A549 (cell line): ENCODE measurements at regions not wholly inside any gene's neighbourhood (a gene's known extent, or its start where the extent isn't known, plus 50 kb on each side); places are given as distances from the start of the nearest gene placed in this dataset.
A peak's percentile ranks its signal among the peaks of the same experiment; 100 is the strongest.

Experiments used
- ATAC-seq, 2 experiments: fragments of 200-7000 bp in 1 of 2; fragments of >200 bp in 1 of 2; cut with Nextera tagmentation in 1 of 2; cut with Tn5 transposase in 1 of 2; 3 replicates each; pipeline versions ENCODE4 v1.8.0 to v1.9.1; 2018 to 2020; ENCODE audit warnings: mild to moderate bottlenecking in 1 of 2, moderate library complexity in 1 of 2
- CTCF ChIA-PET: fragments of 300-600 bp; sonication (Branson Sonifier 250); formaldehyde crosslinking; extraction: SDS; loops from one replicate; lab custom pipeline; 2021; ENCODE audit warnings: antibody characterized with exemption, inconsistent platforms; lab: Yijun Ruan, JAX
- POLR2A ChIA-PET: fragments of 350-600 bp; formaldehyde crosslinking; extraction: SDS; loops from one replicate; lab custom pipeline; 2021; ENCODE audit warnings: antibody characterized with exemption, inconsistent platforms; lab: Yijun Ruan, JAX
- DNase-seq, 2 experiments: peaks; one replicate each; pipeline versions ENCODE4 v3.0.0 to v3.0.0-alpha.2; 2011 to 2016; ENCODE audit warnings: low read depth in 1 of 2, low spot score in 1 of 2
- FAIRE-seq: peaks from 2 replicates; lab custom pipeline; 2011; peaks lifted over from hg19 to GRCh38; lab: Jason Lieb, UNC
- H3K27ac ChIP-seq, 2 experiments: fragments of >200 bp; sonication (Bioruptor Twin); formaldehyde crosslinking; 3 replicates each; pipeline ENCODE4 v1.5.1; 2016 to 2017
- H3K4me1 ChIP-seq: fragments of >200 bp; sonication (Bioruptor Twin); formaldehyde crosslinking; 3 replicates; pipeline ENCODE4 v1.6.1; 2016
- H3K4me2 ChIP-seq: fragments of >200 bp; sonication (Bioruptor Twin); formaldehyde crosslinking; 3 replicates; pipeline ENCODE4 v1.6.1; 2016
- H3K4me3 ChIP-seq: fragments of >200 bp; sonication (Bioruptor Twin); formaldehyde crosslinking; 3 replicates; pipeline ENCODE4 v1.5.1; 2016
- H3K9me3 ChIP-seq: fragments of >200 bp; sonication (Bioruptor Twin); formaldehyde crosslinking; 3 replicates; pipeline ENCODE4 v1.6.1; 2016
- BHLHE40 ChIP-seq: IDR thresholded peaks from 2 replicates; pipeline ENCODE4 v1.6.1; 2012; ENCODE audit warnings: low read depth, low read length, inconsistent platforms
- CBX8 ChIP-seq: fragments of 200-600 bp; sonication (generic); IDR thresholded peaks from 2 replicates; pipeline ENCODE4 v1.6.1; 2016
- CEBPB ChIP-seq, 2 experiments: fragments of >200 bp in 1 of 2; sonication (Bioruptor Twin) in 1 of 2; formaldehyde crosslinking in 1 of 2; IDR thresholded peaks; 2 replicates each; pipeline ENCODE4 v1.6.1; 2012 to 2016
- HDAC2 ChIP-seq: fragments of 200-600 bp; sonication (generic); IDR thresholded peaks from 2 replicates; pipeline ENCODE4 v1.6.1; 2016
- JUN ChIP-seq, 2 experiments: fragments of >200 bp; sonication (Bioruptor Twin); formaldehyde crosslinking; IDR thresholded peaks; 2 replicates in 1 of 2; 3 replicates in 1 of 2; pipeline ENCODE4 v1.6.1; 2016 to 2017
- JUNB ChIP-seq: fragments of >200 bp; sonication (Bioruptor Twin); formaldehyde crosslinking; IDR thresholded peaks from 2 replicates; pipeline ENCODE4 v1.6.1; 2016
- MAFK ChIP-seq: fragments of 450-650 bp; IDR thresholded peaks from 2 replicates; pipeline ENCODE4 v1.6.1; 2014; ENCODE audit not compliant: partially characterized antibody
- MYC ChIP-seq: IDR thresholded peaks from 2 replicates; pipeline ENCODE4 v1.6.1; 2012; ENCODE audit warnings: mild to moderate bottlenecking, inconsistent platforms, low read length, improper control_type of control experiment, borderline replicate concordance
- NFE2L2 ChIP-seq: fragments of 150-350 bp; conservative IDR thresholded peaks from 2 replicates; pipeline ENCODE4 v1.6.1; 2014; ENCODE audit warnings: low read length
- PHF8 ChIP-seq: fragments of 200-600 bp; sonication (generic); IDR thresholded peaks from 2 replicates; pipeline ENCODE4 v1.6.1; 2016; ENCODE audit warnings: low read depth, mild to moderate bottlenecking, antibody characterized with exemption, moderate library complexity, borderline replicate concordance
- POLR2A ChIP-seq: IDR thresholded peaks from 2 replicates; pipeline ENCODE4 v1.6.1; 2012; ENCODE audit warnings: mild to moderate bottlenecking, low read length
- RAD21 ChIP-seq, 2 experiments: fragments of >200 bp in 1 of 2; sonication (Bioruptor Twin) in 1 of 2; formaldehyde crosslinking in 1 of 2; IDR thresholded peaks in 1 of 2; conservative IDR thresholded peaks in 1 of 2; 2 replicates in 1 of 2; 3 replicates in 1 of 2; pipeline ENCODE4 v1.6.1; 2012 to 2018; ENCODE audit warnings: inconsistent platforms in 1 of 2
- RFX5 ChIP-seq: fragments of 450-650 bp; IDR thresholded peaks from 2 replicates; pipeline ENCODE4 v1.7.1; 2014; ENCODE audit warnings: antibody characterized with exemption, mild to moderate bottlenecking, moderate library complexity
- TP53 ChIP-seq: fragments of 250-450 bp; sonication (Bioruptor Pico); IDR thresholded peaks from 2 replicates; pipeline ENCODE4 v1.5.0; 2021; ENCODE audit warnings: mild to moderate bottlenecking, moderate library complexity
- ZFP36 ChIP-seq: fragments of 450-650 bp; IDR thresholded peaks from 2 replicates; pipeline ENCODE4 v1.6.1; 2014; ENCODE audit warnings: borderline replicate concordance; ENCODE audit not compliant: partially characterized antibody
- ZNF302 ChIP-seq: fragments of 250-450 bp; sonication (Bioruptor Pico); IDR thresholded peaks from 2 replicates; pipeline ENCODE4 v1.9.0; 2021; ENCODE audit warnings: inconsistent platforms, mild to moderate bottlenecking, moderate library complexity
- WGBS: methylation state at CpG from one replicate; pipeline ENCODE4 v1.1.6; 2017; ENCODE audit errors: missing lambda C conversion rate; 5-methylcytosine and 5-hydroxymethylcytosine counted together
- TF ChIP-seq, protein P1 (sequence below): fragments of >200 bp; sonication (Bioruptor Twin); formaldehyde crosslinking; IDR thresholded peaks from 3 replicates; pipeline ENCODE4 v1.5.1; 2016
- TF ChIP-seq, protein P2 (sequence below): IDR thresholded peaks from 2 replicates; pipeline ENCODE4 v1.6.1; 2012; ENCODE audit warnings: low read depth, borderline replicate concordance
- TF ChIP-seq, protein P3 (sequence below): fragments of 250-450 bp; sonication (Bioruptor Pico); IDR thresholded peaks from 2 replicates; pipeline ENCODE4 v1.5.0; 2020; ENCODE audit warnings: low read depth, mild to moderate bottlenecking, moderate library complexity
- TF ChIP-seq, protein P4 (sequence below): fragments of 450-650 bp; IDR thresholded peaks from 2 replicates; pipeline ENCODE4 v1.6.1; 2014; ENCODE audit warnings: antibody characterized with exemption
- TF ChIP-seq, protein P5 (sequence below): fragments of >200 bp; sonication (Bioruptor Twin); formaldehyde crosslinking; IDR thresholded peaks from 3 replicates; pipeline ENCODE4 v1.6.1; 2016
- TF ChIP-seq, protein P6 (sequence below): fragments of 250-450 bp; sonication (Bioruptor Pico); IDR thresholded peaks from 2 replicates; pipeline ENCODE4 v1.5.0; 2021; ENCODE audit warnings: mild to moderate bottlenecking, moderate library complexity, borderline replicate concordance

DNA sequence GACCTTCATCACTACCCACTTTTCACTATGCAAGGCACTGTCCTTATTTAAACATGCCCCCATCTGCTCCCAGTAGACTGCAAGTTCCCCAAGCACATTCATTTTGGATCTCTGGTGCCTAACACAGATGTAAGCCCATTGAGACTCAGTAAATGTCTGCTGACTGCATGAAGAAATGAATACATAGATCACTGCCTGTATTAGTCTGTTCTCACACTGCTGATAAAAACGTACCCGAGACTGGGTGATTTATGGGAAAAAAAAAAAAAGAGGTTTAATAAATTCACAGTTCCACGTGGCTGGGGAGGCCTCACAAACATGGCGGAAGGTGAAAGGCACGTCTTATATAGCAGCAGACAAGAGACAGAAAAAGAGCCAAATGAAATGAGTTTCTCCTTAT lies 204.9 kb downstream of the ATG4C start:
- Histone ChIP-seq H3K4me3 (no peak overlapping the region), H3K9me3 (no peaks in the 10 kb centered on the region), H3K4me1 (no peaks in the 10 kb centered on the region), H3K27ac (no peak overlapping the region), H3K4me2 (no peak overlapping the region)
- no peak for ATAC-seq
- no peak for DNase-seq
- TF ChIP-seq BHLHE40, result no peak
- no peak for TF ChIP-seq RAD21 (conservative IDR thresholded peaks at IDR 0.05 in 1 of 2, IDR thresholded peaks at IDR 0.05 in 1 of 2)
- TF ChIP-seq HDAC2, result no peak
- TF ChIP-seq MYC, result no peak
- TF ChIP-seq CEBPB (IDR thresholded peaks at IDR 0.05), result no peak
- TF ChIP-seq POLR2A, result no peak
- TF ChIP-seq, protein P1, sequence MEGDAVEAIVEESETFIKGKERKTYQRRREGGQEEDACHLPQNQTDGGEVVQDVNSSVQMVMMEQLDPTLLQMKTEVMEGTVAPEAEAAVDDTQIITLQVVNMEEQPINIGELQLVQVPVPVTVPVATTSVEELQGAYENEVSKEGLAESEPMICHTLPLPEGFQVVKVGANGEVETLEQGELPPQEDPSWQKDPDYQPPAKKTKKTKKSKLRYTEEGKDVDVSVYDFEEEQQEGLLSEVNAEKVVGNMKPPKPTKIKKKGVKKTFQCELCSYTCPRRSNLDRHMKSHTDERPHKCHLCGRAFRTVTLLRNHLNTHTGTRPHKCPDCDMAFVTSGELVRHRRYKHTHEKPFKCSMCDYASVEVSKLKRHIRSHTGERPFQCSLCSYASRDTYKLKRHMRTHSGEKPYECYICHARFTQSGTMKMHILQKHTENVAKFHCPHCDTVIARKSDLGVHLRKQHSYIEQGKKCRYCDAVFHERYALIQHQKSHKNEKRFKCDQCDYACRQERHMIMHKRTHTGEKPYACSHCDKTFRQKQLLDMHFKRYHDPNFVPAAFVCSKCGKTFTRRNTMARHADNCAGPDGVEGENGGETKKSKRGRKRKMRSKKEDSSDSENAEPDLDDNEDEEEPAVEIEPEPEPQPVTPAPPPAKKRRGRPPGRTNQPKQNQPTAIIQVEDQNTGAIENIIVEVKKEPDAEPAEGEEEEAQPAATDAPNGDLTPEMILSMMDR, result no peak
- no peak for TF ChIP-seq MAFK
- TF ChIP-seq CBX8, result no peak
- TF ChIP-seq, protein P2, sequence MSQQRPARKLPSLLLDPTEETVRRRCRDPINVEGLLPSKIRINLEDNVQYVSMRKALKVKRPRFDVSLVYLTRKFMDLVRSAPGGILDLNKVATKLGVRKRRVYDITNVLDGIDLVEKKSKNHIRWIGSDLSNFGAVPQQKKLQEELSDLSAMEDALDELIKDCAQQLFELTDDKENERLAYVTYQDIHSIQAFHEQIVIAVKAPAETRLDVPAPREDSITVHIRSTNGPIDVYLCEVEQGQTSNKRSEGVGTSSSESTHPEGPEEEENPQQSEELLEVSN, result no peak
- TF ChIP-seq JUNB, result no peak
- no peak for TF ChIP-seq PHF8
- TF ChIP-seq ZFP36, result no peak
- TF ChIP-seq ZNF302 (CRISPR knock-in tag), result no peak
- TF ChIP-seq, protein P3, sequence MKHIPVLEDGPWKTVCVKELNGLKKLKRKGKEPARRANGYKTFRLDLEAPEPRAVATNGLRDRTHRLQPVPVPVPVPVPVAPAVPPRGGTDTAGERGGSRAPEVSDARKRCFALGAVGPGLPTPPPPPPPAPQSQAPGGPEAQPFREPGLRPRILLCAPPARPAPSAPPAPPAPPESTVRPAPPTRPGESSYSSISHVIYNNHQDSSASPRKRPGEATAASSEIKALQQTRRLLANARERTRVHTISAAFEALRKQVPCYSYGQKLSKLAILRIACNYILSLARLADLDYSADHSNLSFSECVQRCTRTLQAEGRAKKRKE (CRISPR knock-in tag), result no peak
- TF ChIP-seq TP53 (CRISPR knock-in tag), result no peak
- no peak for TF ChIP-seq NFE2L2
- no peak for TF ChIP-seq JUN (IDR thresholded peaks at IDR 0.05)
- TF ChIP-seq, protein P4, sequence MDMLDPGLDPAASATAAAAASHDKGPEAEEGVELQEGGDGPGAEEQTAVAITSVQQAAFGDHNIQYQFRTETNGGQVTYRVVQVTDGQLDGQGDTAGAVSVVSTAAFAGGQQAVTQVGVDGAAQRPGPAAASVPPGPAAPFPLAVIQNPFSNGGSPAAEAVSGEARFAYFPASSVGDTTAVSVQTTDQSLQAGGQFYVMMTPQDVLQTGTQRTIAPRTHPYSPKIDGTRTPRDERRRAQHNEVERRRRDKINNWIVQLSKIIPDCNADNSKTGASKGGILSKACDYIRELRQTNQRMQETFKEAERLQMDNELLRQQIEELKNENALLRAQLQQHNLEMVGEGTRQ, result no peak
- TF ChIP-seq, protein P5, sequence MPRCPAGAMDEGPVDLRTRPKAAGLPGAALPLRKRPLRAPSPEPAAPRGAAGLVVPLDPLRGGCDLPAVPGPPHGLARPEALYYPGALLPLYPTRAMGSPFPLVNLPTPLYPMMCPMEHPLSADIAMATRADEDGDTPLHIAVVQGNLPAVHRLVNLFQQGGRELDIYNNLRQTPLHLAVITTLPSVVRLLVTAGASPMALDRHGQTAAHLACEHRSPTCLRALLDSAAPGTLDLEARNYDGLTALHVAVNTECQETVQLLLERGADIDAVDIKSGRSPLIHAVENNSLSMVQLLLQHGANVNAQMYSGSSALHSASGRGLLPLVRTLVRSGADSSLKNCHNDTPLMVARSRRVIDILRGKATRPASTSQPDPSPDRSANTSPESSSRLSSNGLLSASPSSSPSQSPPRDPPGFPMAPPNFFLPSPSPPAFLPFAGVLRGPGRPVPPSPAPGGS, result no peak
- ChIA-PET POLR2A (no interaction called here), CTCF (interaction anchor here (0.6 to 1.1 kb wide), 2 partner anchors 25 to 359 kb away, joined by 3 read pairs; no protein-coding TSS in a partner anchor)
- WGBS, result 41% methylated on average over 5 of the region's 5 CpGs
- no peak for FAIRE-seq

DNA sequence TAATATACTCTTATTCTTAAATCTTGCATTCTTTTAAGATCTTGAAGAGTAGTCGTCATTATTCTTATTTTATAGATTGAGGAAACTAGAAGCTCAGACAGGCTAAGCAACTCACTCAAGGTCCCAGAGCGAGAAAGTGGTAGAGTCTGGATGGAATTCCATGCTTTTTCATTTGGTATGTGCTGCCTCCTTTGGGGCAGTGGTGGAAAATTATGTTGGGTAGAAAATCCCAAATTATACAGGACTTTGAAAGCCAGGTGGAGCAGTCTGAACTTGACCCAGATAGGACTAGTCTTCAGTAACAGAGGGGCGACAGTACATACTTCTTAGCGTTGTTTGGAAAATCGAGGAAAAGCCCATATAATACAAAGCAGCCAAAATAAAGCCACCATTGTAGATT lies 205.6 kb downstream of the ATG4C start:
- no peak overlapping the region for H3K27ac ChIP-seq
- H3K9me3 ChIP-seq, result no peaks in the 10 kb centered on the region
- no peak for FAIRE-seq
- no peak overlapping the region for H3K4me2 ChIP-seq
- 0 out of 6 replicates have a peak, but pooled peaks of 1 of the 2 experiments have one; percentile 38 for ATAC-seq
- peak in 1 of 2 experiments; percentile 1 for DNase-seq
- H3K4me3 ChIP-seq, result no peak overlapping the region
- peak in 1 of 2 experiments; percentile 25; a peak in 1 of 5 replicates for TF ChIP-seq RAD21 (conservative IDR thresholded peaks at IDR 0.05 in 1 of 2, IDR thresholded peaks at IDR 0.05 in 1 of 2)
- TF ChIP-seq, protein P6, sequence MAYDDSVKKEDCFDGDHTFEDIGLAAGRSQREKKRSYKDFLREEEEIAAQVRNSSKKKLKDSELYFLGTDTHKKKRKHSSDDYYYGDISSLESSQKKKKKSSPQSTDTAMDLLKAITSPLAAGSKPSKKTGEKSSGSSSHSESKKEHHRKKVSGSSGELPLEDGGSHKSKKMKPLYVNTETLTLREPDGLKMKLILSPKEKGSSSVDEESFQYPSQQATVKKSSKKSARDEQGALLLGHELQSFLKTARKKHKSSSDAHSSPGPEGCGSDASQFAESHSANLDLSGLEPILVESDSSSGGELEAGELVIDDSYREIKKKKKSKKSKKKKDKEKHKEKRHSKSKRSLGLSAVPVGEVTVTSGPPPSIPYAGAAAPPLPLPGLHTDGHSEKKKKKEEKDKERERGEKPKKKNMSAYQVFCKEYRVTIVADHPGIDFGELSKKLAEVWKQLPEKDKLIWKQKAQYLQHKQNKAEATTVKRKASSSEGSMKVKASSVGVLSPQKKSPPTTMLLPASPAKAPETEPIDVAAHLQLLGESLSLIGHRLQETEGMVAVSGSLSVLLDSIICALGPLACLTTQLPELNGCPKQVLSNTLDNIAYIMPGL (CRISPR knock-in tag), result no peak
- no peak for TF ChIP-seq RFX5
- 9% methylated on average over 5 of the region's 5 CpGs for WGBS
- no peaks in the 10 kb centered on the region for H3K4me1 ChIP-seq
- ChIA-PET CTCF (interaction anchor here (1.1 kb wide), 1 partner anchor 25 kb away, joined by 3 read pairs; no protein-coding TSS in a partner anchor), POLR2A (no interaction called here)
